ENCODE measurements at regions not wholly inside any gene's neighbourhood (a gene's known extent, or its start where the extent isn't known, plus 50 kb on each side); places are given as distances from the start of the nearest gene placed in this dataset.

DNA sequence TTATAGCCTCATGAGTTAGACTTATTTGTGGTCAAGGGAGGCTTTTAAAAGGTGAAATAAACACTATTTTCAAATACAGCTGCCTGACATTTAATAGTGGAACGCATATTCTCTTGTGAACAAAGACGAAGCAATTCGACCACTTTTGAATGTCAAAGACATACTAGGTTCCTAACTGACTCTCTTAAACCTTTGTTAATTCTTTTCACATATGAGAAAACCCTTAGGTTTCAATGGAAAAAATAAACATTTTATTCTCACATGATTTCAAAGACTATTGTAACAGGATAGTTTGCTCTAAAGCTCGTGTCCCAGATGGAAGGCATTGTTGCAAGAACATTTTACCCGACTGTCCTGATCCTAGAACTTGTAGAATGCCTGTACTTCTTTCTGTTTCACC is 74.8 kb upstream of the BOC start:
- no peak overlapping the region for H3K27ac Mint-ChIP-seq
- no peak for DNase-seq (ENCODE audit: low spot score, unreplicated experiment)
- H3K4me1 Mint-ChIP-seq (ENCODE audit: low read depth), result peaks cover 3% of the 10 kb centered on the region
- peaks cover 6% of the 10 kb centered on the region for H3K9me3 Mint-ChIP-seq (ENCODE audit: low read depth)
- H3K36me3 Mint-ChIP-seq (ENCODE audit: insufficient read depth), result no peaks in the 10 kb centered on the region
- no peaks in the 10 kb centered on the region for H3K27me3 Mint-ChIP-seq
- H3K4me3 Mint-ChIP-seq (ENCODE audit: low read depth), result no peak overlapping the region
- TF ChIP-seq, protein P1, sequence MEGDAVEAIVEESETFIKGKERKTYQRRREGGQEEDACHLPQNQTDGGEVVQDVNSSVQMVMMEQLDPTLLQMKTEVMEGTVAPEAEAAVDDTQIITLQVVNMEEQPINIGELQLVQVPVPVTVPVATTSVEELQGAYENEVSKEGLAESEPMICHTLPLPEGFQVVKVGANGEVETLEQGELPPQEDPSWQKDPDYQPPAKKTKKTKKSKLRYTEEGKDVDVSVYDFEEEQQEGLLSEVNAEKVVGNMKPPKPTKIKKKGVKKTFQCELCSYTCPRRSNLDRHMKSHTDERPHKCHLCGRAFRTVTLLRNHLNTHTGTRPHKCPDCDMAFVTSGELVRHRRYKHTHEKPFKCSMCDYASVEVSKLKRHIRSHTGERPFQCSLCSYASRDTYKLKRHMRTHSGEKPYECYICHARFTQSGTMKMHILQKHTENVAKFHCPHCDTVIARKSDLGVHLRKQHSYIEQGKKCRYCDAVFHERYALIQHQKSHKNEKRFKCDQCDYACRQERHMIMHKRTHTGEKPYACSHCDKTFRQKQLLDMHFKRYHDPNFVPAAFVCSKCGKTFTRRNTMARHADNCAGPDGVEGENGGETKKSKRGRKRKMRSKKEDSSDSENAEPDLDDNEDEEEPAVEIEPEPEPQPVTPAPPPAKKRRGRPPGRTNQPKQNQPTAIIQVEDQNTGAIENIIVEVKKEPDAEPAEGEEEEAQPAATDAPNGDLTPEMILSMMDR (IDR thresholded peaks at IDR 0.05; ENCODE audit: unreplicated experiment), result no peak

DNA sequence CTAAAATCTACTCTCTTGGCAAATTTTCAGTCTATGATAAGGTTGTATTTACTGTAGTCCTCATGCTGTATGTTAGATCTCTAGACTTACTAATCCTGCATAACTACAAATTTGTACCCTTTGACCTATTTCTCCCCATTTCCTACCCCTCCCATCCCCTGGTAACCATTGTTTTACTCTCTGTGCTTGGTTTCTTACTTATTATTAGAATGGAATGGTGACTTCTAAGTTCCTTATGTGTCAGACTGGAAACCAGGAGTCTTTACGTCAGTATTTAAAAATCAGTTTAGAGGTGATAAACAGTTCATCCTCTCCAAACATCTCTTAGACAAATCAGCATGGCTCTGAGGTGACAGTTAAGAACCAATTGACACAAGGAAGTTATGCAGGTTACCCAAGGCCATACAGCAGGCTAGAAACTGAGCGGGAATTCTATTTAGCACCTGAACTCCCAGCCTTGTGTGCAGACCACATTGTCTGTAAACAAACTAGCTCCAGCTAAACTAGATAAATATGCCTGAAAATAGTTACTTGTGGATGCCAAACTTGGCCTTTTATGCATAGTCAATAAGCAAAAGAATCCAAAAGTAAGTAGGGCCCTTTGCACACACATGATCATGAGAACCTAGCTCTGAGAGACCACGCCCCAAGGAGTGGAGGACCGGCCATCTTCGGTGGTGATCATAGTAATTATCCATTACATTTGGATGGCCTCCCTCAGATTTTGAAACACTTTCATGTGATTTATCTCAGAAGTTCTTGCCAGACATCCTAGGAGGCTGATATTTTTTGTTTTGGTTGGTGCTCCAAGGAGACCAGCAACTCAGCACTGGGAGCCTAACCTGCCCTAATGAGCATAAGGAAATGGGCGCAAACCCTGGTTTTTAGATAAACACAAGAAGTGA is 72.3 kb upstream of the BOC start:
- Mint-ChIP-seq H3K27me3 (peaks cover 3% of the 10 kb centered on the region), H3K27ac (no peak overlapping the region), H3K4me1 (ENCODE audit: low read depth) (peaks cover 3% of the 10 kb centered on the region), H3K4me3 (ENCODE audit: low read depth) (no peak overlapping the region), H3K9me3 (ENCODE audit: low read depth) (peaks cover 6% of the 10 kb centered on the region), H3K36me3 (ENCODE audit: insufficient read depth) (no peaks in the 10 kb centered on the region)
- TF ChIP-seq, protein P1 (IDR thresholded peaks at IDR 0.05; ENCODE audit: unreplicated experiment), result no peak
- no peak for DNase-seq (ENCODE audit: low spot score, unreplicated experiment)

DNA sequence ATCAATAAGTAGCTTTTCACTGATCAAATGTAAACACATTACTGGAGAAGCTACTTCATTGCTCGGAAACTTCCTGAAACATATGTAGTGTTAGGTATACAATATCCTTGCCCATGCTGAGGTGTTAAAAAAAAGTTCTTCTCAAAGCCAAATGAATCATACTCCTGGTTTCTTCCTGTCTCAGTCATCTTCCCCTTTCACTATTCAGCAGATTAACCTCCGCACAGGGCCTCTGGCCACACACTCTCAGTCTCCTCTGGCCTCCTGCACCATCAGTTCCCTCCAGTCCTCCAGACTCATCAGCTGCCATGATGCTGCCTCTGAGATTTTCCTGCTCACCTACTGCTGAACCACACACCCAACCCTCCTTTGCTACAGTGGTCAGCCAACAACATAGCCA is 70.5 kb upstream of the BOC start:
- DNase-seq (ENCODE audit: low spot score, unreplicated experiment), result no peak
- Mint-ChIP-seq H3K4me1 (ENCODE audit: low read depth) (peaks cover 3% of the 10 kb centered on the region), H3K27me3 (peaks cover 3% of the 10 kb centered on the region), H3K4me3 (ENCODE audit: low read depth) (no peak overlapping the region), H3K9me3 (ENCODE audit: low read depth) (peaks cover 6% of the 10 kb centered on the region), H3K36me3 (ENCODE audit: insufficient read depth) (no peaks in the 10 kb centered on the region), H3K27ac (no peak overlapping the region)
- TF ChIP-seq, protein P1 (IDR thresholded peaks at IDR 0.05; ENCODE audit: unreplicated experiment), result no peak

DNA sequence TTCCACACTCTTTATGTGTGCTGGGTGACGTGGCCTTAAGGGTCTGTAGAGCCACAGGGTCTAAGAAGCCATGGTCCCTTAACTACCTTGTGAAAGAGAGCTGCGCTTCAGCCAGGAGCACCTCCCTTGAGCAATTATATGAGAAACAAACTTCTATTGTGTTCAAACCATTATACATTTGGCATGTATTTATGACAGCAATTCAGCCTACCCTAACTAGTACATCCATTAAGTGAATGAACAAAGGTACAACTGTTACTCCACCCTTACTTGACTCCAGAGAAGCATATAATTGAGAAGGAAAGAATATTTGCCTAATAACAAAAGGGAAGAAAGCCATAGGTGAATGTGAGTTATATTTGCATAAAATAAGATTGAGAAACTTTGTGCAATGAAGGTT is 69.8 kb upstream of the BOC start:
- Mint-ChIP-seq H3K36me3 (ENCODE audit: insufficient read depth) (no peaks in the 10 kb centered on the region), H3K27me3 (peaks cover 3% of the 10 kb centered on the region), H3K4me1 (ENCODE audit: low read depth) (peaks cover 3% of the 10 kb centered on the region), H3K4me3 (ENCODE audit: low read depth) (no peak overlapping the region), H3K9me3 (ENCODE audit: low read depth) (peaks cover 6% of the 10 kb centered on the region), H3K27ac (no peak overlapping the region)
- TF ChIP-seq, protein P1 (IDR thresholded peaks at IDR 0.05; ENCODE audit: unreplicated experiment), result no peak
- DNase-seq (ENCODE audit: low spot score, unreplicated experiment), result no peak

DNA sequence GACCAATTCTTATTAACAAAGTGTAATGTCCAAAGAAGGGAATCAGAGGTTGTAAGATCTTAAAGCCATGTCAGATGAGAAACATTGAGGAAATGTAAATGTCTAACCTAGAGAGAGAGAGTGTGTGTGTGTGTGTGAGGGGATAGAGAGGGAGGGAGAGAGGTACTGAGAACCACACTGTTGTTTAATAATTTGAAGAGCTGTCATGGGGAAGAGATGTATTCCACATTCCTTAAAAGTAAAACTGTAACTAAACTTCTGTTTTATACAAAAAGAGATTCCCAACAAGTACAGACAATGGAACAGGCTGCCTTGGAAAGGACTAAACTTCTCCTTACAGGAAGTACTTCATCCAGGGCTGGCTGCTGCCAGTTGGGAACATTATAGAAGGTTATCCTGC is 68.9 kb upstream of the BOC start:
- Mint-ChIP-seq H3K4me1 (ENCODE audit: low read depth) (peaks cover 3% of the 10 kb centered on the region), H3K9me3 (ENCODE audit: low read depth) (peaks cover 6% of the 10 kb centered on the region), H3K36me3 (ENCODE audit: insufficient read depth) (no peaks in the 10 kb centered on the region), H3K27ac (no peak overlapping the region), H3K27me3 (peaks cover 3% of the 10 kb centered on the region), H3K4me3 (ENCODE audit: low read depth) (no peak overlapping the region)
- TF ChIP-seq, protein P1 (IDR thresholded peaks at IDR 0.05; ENCODE audit: unreplicated experiment), result no peak
- no peak for DNase-seq (ENCODE audit: low spot score, unreplicated experiment)
